NCI-H1105 (cell line): ENCODE measurements at regions not wholly inside any gene's neighbourhood (a gene's known extent, or its start where the extent isn't known, plus 50 kb on each side); places are given as distances from the start of the nearest gene placed in this dataset.
"Not testable (repeated sequence)": the region's sequence is repeated elsewhere in the genome, so short reads cannot be mapped to it uniquely, and the experiment has no call there.

Experiments used
- DNase-seq: peaks from one replicate; lab custom pipeline; 2025; lab: John Stamatoyannopoulos, UW

DNA sequence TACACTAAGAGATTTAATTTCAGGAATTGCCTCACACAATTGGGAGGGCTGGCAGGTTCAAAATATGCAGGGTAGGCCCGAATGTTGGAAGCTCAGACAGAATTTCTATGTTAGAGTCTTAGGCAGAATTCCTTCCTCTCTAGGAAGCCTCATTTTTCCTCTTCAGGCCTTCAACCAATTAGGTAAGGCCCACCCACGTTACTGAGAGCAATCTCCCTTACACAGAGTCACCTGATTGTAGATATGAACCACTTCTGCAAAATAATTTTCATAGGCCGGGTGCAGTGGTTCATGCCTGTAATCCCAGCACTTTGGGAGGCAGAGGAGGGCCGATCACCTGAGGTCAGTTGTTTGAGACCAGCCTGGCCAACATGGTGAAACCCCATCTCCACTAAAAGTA lies 50.2 kb upstream of the HIVEP1 start:
- DNase-seq = no peak

DNA sequence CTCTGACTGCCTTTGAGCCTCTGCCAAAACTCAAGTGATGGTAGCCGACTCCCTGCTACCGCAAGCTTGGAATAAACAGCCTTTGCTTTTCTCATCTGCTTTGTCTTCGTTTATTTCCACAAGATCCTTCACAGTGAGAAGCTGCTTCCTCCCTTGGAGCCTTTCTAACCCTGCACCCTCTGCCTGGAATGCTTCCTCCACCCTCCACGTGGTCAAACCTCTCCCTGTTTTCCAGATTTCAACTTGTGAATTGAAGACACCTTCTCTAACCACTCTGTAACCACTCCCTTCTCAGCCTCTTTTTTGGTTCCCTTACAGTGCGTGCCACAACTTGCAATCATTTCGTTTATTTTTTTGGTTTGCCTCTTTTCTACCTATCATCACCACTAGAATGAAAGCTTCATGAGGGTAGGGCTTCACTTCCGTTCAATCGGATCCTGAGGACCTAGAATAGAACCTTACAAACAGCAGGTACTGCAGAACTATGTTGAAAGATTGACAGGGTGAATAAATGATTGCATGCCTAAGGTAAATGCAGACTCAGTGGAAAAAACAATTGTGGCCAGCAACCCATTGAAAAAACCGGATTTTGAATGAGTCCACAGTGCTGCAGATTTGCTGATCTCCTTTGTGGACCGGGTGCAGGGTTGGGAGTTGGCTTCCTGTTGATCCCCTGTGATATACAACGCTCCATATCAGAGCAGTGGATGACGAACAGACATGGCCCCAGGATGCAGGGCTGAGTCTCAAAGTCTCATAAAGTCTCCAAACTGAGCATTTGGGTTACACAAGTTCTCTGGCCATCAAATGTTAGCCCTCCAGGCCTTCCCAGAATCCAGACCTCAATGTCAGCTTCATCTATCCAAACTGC lies 51.0 kb upstream of the HIVEP1 start:
- DNase-seq = no peak

- DNase-seq = no peak
These were observed 55.3 kb upstream of the HIVEP1 start for GRCh38 chr6:11956781-11957180.

DNA sequence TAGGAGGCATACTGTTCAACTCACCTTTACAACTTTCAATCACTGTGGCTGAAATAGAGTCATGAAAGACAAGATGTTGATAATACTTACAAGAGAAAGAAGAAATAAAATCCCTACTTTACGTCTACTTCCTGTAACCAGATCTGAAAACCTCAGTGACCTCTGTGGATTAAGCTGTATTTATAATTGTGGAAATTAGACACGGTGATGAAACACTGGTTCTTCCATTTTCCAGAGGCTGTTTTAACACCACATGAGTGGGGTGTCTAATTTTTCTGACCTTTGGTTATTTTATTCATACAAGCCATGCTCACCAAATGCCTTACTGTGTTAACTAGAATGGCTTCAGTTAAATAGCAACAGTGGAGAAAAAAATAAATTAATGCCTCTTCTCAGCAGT lies 58.5 kb upstream of the HIVEP1 start:
- DNase-seq = no peak

DNA sequence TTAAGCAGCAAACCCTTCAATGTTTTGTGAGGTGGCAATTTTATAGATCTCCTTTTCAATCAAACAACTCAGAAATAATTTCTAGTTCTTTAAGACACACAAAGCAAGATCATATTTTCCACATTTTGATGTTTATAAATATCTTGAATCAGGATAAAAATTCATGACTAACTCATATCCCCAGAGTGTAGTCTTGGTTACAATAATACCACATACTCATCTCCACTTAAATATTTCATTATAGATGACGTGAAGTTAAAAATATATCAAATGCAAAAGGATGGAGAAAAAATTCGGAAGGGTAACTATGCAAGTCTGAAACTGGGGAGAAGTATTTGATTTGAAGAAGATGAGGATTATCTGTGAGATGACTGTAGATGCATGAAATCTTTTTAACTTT lies 59.8 kb upstream of the HIVEP1 start:
- no peak for DNase-seq

- DNase-seq = no peak
These were observed 60.2 kb upstream of the HIVEP1 start for GRCh38 chr6:11951868-11952267.

DNA sequence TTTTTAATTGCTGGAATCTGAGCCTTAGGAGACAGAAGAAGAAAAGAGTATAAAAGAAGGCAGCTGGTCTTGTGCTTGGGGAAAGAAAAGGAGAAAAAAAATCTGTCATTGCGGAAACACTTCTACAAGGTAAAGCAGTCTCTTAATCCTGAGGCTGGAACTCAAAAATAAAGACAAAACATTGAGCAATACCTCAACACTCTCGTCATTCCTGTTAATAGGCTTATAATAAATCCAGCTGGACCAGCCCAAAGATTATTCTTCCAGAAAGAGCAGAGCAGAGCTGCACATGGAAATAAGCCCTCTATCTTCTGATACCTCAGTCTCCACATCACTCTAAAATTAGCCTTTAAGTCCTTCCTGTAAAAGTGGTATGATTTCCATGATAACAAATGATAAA lies 62.0 kb upstream of the HIVEP1 start:
- DNase-seq = no peak

GRCh38 chr6:11947575-11947974 lies 64.5 kb upstream of the HIVEP1 start:
- DNase-seq = no peak

GRCh38 chr6:11947063-11947462 lies 65.0 kb upstream of the HIVEP1 start:
- no peak for DNase-seq

GRCh38 chr6:11944111-11944510 lies 68.0 kb upstream of the HIVEP1 start:
- no peak for DNase-seq

DNA sequence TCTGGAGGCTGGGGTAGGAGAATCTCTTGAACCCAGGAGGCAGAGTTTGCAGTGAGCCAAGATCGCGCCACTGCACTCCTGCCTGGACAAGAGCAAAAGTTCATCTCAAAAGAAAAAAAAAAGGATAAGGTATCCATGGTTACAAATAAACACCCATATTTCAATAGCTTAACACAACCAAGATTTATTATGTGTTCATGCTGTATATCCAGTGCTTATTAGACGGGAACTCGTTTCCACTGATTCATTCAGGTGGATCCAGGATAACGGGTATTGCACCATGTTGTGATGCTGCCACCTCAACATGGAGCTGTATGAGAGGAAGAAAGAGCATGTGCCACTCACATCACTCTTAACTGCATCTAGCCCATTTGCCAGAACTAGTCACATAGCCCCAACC lies 69.1 kb upstream of the HIVEP1 start:
- no peak for DNase-seq

DNA sequence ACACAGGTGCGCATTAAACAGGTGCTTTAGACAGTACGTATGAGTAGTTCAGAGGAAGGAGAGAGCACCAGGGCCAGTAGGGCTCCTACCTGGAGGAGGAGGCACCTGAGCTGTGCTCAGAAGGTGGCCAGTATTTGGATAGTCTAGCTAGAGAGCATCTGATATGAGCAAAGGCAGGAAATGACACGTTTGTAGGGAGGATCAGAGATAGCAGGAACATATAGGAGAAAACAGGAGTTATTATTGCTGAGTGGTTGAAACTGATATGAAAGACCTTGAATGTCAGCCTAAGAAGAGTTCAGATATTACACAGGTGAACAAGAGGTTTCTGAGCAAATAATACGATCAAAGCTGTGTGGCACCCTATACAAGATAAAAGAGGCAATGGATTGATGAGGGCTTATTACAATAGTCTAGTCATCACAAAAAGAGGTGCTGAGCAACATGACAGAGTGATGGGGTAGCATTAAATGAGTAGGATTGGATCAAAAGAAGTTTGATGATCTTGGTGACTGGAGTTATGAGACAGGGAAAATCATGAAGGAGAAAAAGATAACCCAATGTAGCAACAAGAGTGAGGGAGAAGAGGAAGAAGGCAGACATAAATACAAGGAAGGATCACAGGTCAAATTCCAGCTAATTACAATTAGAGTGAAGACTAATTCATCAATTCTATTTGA lies 69.8 kb upstream of the HIVEP1 start:
- no peak for DNase-seq

- not testable (repeated sequence) for DNase-seq
These were observed 71.5 kb upstream of the HIVEP1 start for GRCh38 chr6:11940532-11941166.

DNA sequence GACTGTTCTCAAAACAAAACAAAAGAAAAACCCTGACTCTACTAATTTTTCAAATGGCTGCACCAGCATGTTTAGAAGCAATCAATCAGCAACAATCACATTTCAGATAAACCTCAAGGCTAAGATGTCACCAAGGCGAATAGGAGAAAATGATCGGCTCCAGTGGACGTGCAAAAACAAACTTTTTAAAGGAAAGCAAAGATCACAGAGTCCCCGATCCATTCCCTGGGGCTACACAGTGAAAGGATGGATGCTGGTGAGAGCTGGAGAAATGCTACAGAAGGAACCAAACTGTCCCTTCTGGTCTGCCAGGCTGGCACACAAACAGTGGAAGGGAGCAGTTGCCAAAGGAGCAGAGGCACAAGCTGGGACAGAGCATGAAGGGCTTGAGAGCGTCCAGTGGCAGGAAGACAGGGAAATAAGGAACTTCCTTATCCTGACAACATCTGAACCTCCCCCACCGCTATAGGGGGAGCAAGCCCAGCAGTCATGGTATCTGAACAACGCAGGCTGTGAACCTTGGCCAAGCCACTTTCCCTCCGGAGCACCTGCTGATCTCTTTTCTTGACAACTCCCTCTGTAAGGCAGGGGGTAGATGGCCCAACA lies 73.7 kb upstream of the HIVEP1 start:
- DNase-seq = no peak

- no peak for DNase-seq
These were observed 77.5 kb upstream of the HIVEP1 start for GRCh38 chr6:11934638-11935037.

DNA sequence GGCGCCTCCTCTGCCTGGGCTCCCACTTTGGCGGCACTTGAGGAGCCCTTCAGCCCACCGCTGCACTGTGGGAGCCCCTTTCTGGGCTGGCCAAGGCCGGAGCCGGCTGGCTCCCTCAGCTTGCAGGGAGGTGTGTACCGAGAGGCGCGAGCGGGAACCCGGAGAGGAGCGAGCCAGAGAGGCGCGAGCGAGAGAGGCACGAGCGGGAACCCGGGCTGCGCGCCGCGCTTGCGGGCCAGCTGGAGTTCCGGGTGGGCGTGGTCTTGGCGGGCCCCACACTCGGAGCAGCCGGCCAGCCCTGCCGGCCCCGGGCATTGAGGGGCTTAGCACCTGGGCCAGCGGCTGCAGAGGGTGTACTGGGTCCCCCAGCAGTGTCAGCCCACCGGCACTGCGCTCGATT lies 79.2 kb upstream of the HIVEP1 start:
- not testable (repeated sequence) for DNase-seq

DNA sequence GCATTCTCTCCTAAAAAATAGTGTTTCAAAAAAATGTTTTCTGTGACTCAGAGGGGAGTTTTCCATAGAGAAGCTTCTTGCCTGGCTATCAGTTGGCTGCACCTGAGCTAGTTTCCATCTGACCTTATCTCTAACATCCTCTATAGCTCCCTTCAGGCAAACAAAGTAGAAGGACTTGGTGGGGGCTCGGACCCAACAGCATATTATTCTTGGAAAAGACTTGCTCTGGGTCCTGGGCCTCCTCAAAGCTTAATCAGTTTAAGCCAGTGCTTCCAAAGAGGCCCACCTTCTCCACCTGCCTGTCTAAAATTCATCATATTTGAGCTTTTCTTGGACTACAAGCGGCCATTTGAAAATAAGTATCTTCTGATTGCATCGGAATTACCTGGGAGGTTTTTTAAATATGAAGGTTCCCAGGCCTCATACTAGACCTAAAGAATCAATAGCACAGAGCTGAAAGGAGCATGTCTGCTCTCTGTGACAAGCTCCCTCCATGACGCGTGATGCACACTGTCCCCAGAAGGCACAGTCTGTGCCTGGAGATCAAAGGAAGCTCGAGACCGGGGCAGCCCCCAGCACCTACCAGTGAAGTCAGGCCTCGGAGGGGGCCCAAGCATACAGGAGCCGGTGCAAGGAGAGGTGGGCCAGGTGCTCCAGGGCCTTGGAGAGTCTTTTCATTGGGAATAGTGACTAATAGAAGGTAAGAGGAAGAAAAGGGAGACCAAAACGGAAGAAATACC lies 80.6 kb upstream of the HIVEP1 start:
- no peak for DNase-seq

- DNase-seq = not testable (repeated sequence)
These were observed 81.3 kb upstream of the HIVEP1 start for GRCh38 chr6:11930834-11931233.

DNA sequence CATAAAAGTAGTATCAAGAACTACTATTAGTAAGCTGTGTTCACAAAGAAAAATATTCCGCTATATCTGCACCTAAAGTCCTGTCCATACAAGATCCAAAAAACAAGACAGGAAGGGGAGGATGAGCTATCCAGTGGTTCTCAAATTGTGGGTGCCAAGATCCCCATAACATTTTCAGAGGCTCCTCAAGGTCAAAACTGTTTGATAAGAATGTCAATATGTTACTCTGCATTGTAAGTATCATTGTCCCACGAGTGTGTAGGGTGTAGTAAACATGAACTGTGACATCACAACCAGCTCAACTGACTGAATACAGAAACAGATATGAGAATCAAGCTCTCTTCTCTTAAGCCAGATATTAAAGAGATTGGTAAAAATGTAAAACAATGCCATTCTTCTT lies 81.9 kb upstream of the HIVEP1 start:
- no peak for DNase-seq

- DNase-seq = no peak
These were observed 82.8 kb upstream of the HIVEP1 start for GRCh38 chr6:11929241-11929835.

DNA sequence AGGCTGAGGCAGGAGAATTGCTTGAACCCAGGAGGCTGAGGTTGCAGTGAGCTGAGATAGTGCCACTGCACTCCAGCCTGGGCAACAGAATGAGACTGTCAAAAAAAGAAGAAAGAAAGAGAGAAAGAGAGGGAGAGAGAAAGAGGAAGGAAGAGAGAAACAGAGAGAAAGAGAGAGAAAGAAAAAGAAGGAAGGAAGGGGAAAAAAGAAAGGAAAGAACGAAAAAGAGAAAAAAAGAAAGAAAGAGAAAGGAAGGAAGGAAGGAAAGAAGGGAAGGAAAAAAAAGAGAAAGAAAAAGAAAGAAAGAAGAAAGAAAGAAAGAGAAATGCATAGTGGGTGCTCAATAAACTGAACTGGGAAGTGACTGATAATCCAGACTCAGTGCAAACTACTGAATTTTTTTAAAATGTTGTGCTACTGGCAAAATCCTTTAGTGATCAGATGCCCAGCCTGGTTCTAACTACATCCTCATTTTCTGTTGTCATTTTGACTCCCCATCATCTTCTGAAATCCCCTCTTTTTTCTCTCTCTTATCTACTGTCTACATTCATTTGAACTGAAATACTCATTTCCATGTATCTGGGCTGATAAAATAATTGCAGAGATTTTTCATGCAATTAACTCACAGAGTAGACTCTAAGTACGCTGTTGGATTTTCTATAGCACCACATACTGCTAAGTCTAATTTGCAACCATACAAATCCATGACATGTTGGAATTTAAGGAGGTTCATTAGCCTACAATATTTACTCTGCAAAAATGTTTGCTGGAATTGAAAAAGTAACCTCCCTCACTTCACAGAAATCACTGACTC lies 85.3 kb upstream of the HIVEP1 start:
- no peak for DNase-seq
